Tibial nerve (tissue), 4 donors: ENCODE measurements at regions not wholly inside any gene's neighbourhood (a gene's known extent, or its start where the extent isn't known, plus 50 kb on each side); places are given as distances from the start of the nearest gene placed in this dataset.

Experiments used
- CTCF ChIP-seq, 5 experiments: fragments of 200-600 bp in 3 of 5; fragments of 450-650 bp in 2 of 5; sonication (generic) in 3 of 5; IDR thresholded peaks; one replicate each; pipeline ENCODE4 v1.5.1; 2016 to 2019; ENCODE audit warnings: antibody characterized with exemption in 5 of 5, mild to moderate bottlenecking in 3 of 5, moderate library complexity in 2 of 5
- EP300 ChIP-seq, 2 donors: sonication (generic); formaldehyde crosslinking; IDR thresholded peaks; one replicate each; pipeline ENCODE4 v1.6.1; 2017; ENCODE audit warnings: antibody characterized with exemption in 2 of 2, mild to moderate bottlenecking in 1 of 2

DNA sequence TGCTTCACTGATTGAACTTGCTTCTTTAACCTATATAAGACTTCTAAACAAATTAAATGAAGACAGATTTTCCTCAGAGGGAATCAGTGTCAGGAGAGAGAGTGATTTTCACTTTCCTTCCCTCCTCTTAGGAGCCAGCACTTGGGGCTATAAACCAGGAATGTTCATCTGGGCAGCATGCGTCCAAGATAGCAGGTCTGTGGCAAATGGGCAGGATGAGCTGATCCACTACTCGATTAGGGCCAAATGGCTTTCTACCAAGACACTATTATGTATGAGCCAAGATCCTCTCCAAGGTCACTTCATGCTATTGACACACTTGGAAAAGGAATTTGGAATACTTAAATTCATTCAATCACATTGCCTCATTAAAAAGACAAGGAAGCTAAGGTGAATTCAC, 203.9 kb upstream of the GRID2 start:
- TF ChIP-seq EP300 (IDR thresholded peaks at IDR 0.05) (no peak), CTCF (IDR thresholded peaks at IDR 0.05) (no peak)
